Vagina (tissue), 2 donors: ENCODE measurements at regions not wholly inside any gene's neighbourhood (a gene's known extent, or its start where the extent isn't known, plus 50 kb on each side); places are given as distances from the start of the nearest gene placed in this dataset.

Experiments used
- DNase-seq, 2 donors: peaks; one replicate each; pipeline ENCODE4 v3.0.0-alpha.2; 2017; ENCODE audit errors: extremely low spot score in 2 of 2
- H3K27ac ChIP-seq: fragments of 200-600 bp; sonication (generic); one replicate; pipeline ENCODE4 v1.5.1; 2019
- H3K27me3 ChIP-seq: fragments of 200-600 bp; sonication (generic); one replicate; pipeline ENCODE4 v1.5.1; 2019
- H3K36me3 ChIP-seq, 2 donors: fragments of 200-600 bp; sonication (generic); one replicate each; pipeline ENCODE4 v1.5.1; 2017 to 2019
- H3K4me1 ChIP-seq: fragments of 200-600 bp; sonication (generic); one replicate; pipeline ENCODE4 v1.5.1; 2019
- H3K4me3 ChIP-seq, 2 donors: fragments of 200-600 bp; sonication (generic); 1 replicate in 1 of 2; 2 replicates in 1 of 2; pipeline ENCODE4 v1.5.1; 2016 to 2019
- H3K9me3 ChIP-seq: fragments of 200-600 bp; sonication (generic); one replicate; pipeline ENCODE4 v1.5.1; 2019
- CTCF ChIP-seq, 3 experiments: fragments of 450-650 bp in 2 of 3; fragments of 200-600 bp in 1 of 3; sonication (generic) in 1 of 3; IDR thresholded peaks; one replicate each; pipeline ENCODE4 v1.5.1; 2017 to 2019; ENCODE audit warnings: antibody characterized with exemption in 3 of 3, mild to moderate bottlenecking in 2 of 3, moderate library complexity in 2 of 3
- POLR2A ChIP-seq, 2 donors: fragments of 450-650 bp; IDR thresholded peaks; one replicate each; pipeline ENCODE4 v1.6.1; 2017; ENCODE audit warnings: antibody characterized with exemption in 2 of 2, mild to moderate bottlenecking in 2 of 2, moderate library complexity in 2 of 2
- POLR2AphosphoS5 ChIP-seq, 2 donors: sonication (generic); formaldehyde crosslinking; IDR thresholded peaks; one replicate each; pipeline ENCODE4 v1.9.0; 2017; ENCODE audit warnings: antibody characterized with exemption in 2 of 2, mild to moderate bottlenecking in 2 of 2, low read depth in 1 of 2; ENCODE audit not compliant: insufficient read depth in 1 of 2
- intact Hi-C: fragments of 100-400 bp; cut with DNase I; formaldehyde crosslinking; loops from one replicate; pipeline ENCODE4 v1.15.1; 2023

DNA sequence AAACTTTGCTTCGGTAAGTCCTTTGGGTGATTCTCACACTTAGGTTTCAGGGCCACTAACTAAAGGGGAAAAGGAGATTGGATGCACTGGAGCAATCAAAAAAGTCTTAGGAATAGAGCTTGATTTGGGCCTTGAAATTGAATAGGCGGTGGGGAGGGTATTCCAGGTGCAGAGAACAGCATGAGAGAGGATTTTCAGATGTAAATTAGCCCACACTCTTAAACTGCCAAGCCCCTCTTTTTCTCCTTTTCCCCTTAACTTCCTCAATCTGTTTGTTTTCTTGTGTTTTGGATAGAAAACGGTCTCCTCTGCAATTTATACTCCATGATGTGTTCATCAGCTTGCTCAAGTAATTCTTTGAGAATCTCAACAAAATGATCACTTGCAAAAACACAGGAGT, 62.1 kb upstream of the RIPOR2 start:
- intact Hi-C loops: no loop called here
- no peaks in the 10 kb centered on the region for H3K36me3 ChIP-seq
- H3K4me1 ChIP-seq: peaks cover 14% of the 10 kb centered on the region
- no peaks in the 10 kb centered on the region for H3K27me3 ChIP-seq
- no peak for TF ChIP-seq POLR2A (IDR thresholded peaks at IDR 0.05)
- no peak for TF ChIP-seq POLR2AphosphoS5 (IDR thresholded peaks at IDR 0.05; ENCODE audit: insufficient read depth in 1 of 2, low read depth in 1 of 2)
- TF ChIP-seq CTCF (IDR thresholded peaks at IDR 0.05): no peak
- no peak overlapping the region for H3K27ac ChIP-seq
- H3K9me3 ChIP-seq: no peaks in the 10 kb centered on the region
- no peak for DNase-seq
- no peak overlapping the region for H3K4me3 ChIP-seq

DNA sequence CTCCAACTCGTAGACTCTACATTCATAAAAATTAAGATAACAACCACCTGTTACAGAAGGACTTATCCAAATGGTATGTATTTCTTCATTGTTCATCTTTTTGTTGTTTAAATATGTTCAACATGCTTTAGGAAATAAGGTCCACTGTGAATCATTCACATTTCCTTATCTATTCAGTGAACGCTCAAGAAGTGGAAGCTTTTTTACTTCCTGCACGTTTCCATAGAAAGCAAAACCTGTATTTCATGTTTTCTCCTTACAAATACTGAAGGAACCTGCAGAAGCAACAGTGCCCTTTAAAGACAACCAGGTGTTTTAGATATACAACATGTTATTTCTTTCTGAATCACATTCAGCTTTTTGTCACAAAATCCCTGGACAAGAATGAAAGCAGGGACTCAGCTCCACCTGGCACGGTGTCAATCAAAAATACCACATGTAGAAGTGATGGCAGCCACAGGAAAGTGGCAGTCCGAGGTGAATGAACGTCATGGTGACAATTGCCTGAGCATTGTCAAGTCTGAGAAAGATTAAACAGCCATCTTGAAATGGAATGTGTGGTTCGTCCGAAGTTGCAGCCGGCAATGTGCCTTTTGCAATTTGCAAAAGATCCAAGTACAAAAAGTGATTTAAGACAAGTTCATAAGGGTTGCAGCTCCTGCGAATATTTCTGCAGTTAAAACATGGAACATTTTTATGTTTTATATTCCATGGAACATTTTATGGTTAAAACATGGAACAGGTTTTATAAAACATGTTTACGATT, 66.7 kb upstream of the RIPOR2 start:
- H3K9me3 ChIP-seq: no peaks in the 10 kb centered on the region
- intact Hi-C loops: no loop called here
- no peak overlapping the region for H3K4me3 ChIP-seq
- no peaks in the 10 kb centered on the region for H3K36me3 ChIP-seq
- H3K27me3 ChIP-seq: no peaks in the 10 kb centered on the region
- no peak overlapping the region for H3K27ac ChIP-seq
- peak in 1 of 2 donors; percentile 6 for TF ChIP-seq POLR2AphosphoS5 (IDR thresholded peaks at IDR 0.05; ENCODE audit: insufficient read depth in 1 of 2, low read depth in 1 of 2)
- no peak for TF ChIP-seq CTCF (IDR thresholded peaks at IDR 0.05)
- H3K4me1 ChIP-seq: peaks cover 32% of the 10 kb centered on the region
- no peak for DNase-seq

DNA sequence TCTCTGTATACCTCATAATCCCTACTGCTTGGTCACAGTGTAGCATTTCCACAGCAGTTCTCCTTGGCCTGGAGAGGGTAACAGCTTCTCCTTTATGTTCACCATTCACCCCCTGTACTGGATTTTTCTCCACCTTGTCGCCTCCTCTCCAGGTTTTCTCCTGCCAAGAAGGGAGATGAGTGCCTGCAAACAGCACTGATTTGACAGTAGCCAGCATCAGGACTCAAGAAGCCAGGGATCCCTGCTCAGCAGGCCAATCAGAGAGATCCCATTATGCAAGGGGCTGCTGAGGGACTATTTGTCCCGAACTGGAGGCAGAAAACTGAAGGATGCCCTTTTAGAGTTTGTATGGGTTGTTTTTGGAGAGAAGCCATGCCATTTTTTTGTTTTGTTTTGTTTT, 68.6 kb upstream of the RIPOR2 start:
- Histone ChIP-seq H3K27me3 (no peaks in the 10 kb centered on the region), H3K9me3 (no peaks in the 10 kb centered on the region), H3K27ac (no peak overlapping the region), H3K4me3 (no peak overlapping the region), H3K4me1 (peaks cover 38% of the 10 kb centered on the region), H3K36me3 (no peaks in the 10 kb centered on the region)
- intact Hi-C loops: no loop called here
- no peak for TF ChIP-seq POLR2AphosphoS5 (IDR thresholded peaks at IDR 0.05; ENCODE audit: insufficient read depth in 1 of 2, low read depth in 1 of 2)
- no peak for TF ChIP-seq POLR2A (IDR thresholded peaks at IDR 0.05)
- TF ChIP-seq CTCF (IDR thresholded peaks at IDR 0.05): no peak
- DNase-seq: no peak

- TF ChIP-seq POLR2A (IDR thresholded peaks at IDR 0.05) (no peak), CTCF (IDR thresholded peaks at IDR 0.05) (no peak), POLR2AphosphoS5 (IDR thresholded peaks at IDR 0.05; ENCODE audit: insufficient read depth in 1 of 2, low read depth in 1 of 2) (no peak)
- Histone ChIP-seq H3K27ac (no peak overlapping the region), H3K36me3 (no peaks in the 10 kb centered on the region)
Measured at GRCh38 chr6:25005010-25005409, 69.2 kb upstream of the RIPOR2 start.

GRCh38 chr6:25006075-25006474, 70.3 kb upstream of the RIPOR2 start:
- no peak for DNase-seq
- Histone ChIP-seq H3K27me3 (no peaks in the 10 kb centered on the region), H3K9me3 (no peaks in the 10 kb centered on the region), H3K36me3 (no peaks in the 10 kb centered on the region), H3K4me3 (no peak overlapping the region), H3K27ac (peak overlapping the region; percentile 63), H3K4me1 (peaks cover 38% of the 10 kb centered on the region)
- no peak for TF ChIP-seq POLR2AphosphoS5 (IDR thresholded peaks at IDR 0.05; ENCODE audit: insufficient read depth in 1 of 2, low read depth in 1 of 2)
- no peak for TF ChIP-seq CTCF (IDR thresholded peaks at IDR 0.05)
- no peak for TF ChIP-seq POLR2A (IDR thresholded peaks at IDR 0.05)
- intact Hi-C loops: no loop called here

More at GRCh38 chr6:25005010-25005409, 69.2 kb upstream of the RIPOR2 start:
- H3K4me1 ChIP-seq: peaks cover 38% of the 10 kb centered on the region
- DNase-seq: no peak
- H3K4me3 ChIP-seq: no peak overlapping the region
- H3K27me3 ChIP-seq: no peaks in the 10 kb centered on the region
- intact Hi-C loops: no loop called here
- H3K9me3 ChIP-seq: no peaks in the 10 kb centered on the region
